Panc1 (cell line): ENCODE measurements at regions not wholly inside any gene's neighbourhood (a gene's known extent, or its start where the extent isn't known, plus 50 kb on each side); places are given as distances from the start of the nearest gene placed in this dataset.

Source experiments
- ATAC-seq: fragments of 200-7000 bp; cut with Tn5 transposase; 2 replicates; pipeline ENCODE4 v1.9.1; 2020; ENCODE audit warnings: mild to moderate bottlenecking, moderate library complexity
- BruUV-seq: library from RNA; stranded (reverse); fragments of 400-500 nt; replicated peaks from 2 replicates; lab custom pipeline; 2021; lab: Mats Ljungman, UMichigan
- CTCF ChIA-PET: fragments of 300-600 bp; sonication (Branson Sonifier 250); formaldehyde crosslinking; loops from one replicate; lab custom pipeline; 2022; ENCODE audit warnings: antibody characterized with exemption; lab: Charles Lee
- POLR2A ChIA-PET: fragments of 300-600 bp; sonication (Branson Sonifier 250); formaldehyde crosslinking; loops from one replicate; lab custom pipeline; 2022; ENCODE audit warnings: antibody characterized with exemption; lab: Charles Lee
- DNase-seq: peaks from one replicate; pipeline ENCODE4 v3.0.0-alpha.2; 2010; ENCODE audit warnings: low read depth, low spot score
- H3K27ac ChIP-seq: 2 replicates; pipeline ENCODE4 v1.5.1; 2011; ENCODE audit warnings: mild to moderate bottlenecking, low read length, inconsistent platforms
- H3K27me3 ChIP-seq: fragments of 200-500 bp; sonication (Bioruptor generic); 2 replicates; pipeline ENCODE4 v1.6.0; 2014; ENCODE audit warnings: low read length, inconsistent platforms; ENCODE audit not compliant: control insufficient read depth, insufficient read depth
- H3K36me3 ChIP-seq: fragments of 200-500 bp; sonication (Bioruptor generic); 2 replicates; pipeline ENCODE4 v1.5.1; 2014; ENCODE audit warnings: inconsistent platforms, mild to moderate bottlenecking, low read length, moderate library complexity; ENCODE audit not compliant: control insufficient read depth, insufficient read depth
- H3K4me1 ChIP-seq: 2 replicates; pipeline ENCODE4 v1.5.1; 2011; ENCODE audit warnings: inconsistent platforms, mild to moderate bottlenecking, low read length, moderate library complexity; ENCODE audit not compliant: control insufficient read depth, insufficient read depth
- H3K4me3 ChIP-seq, 2 experiments: 2 replicates each; pipeline ENCODE4 v1.5.1; 2011 to 2012; ENCODE audit warnings: low read depth in 2 of 2, low read length in 2 of 2, mild to moderate bottlenecking in 2 of 2, inconsistent platforms in 1 of 2, moderate library complexity in 1 of 2
- H3K9me3 ChIP-seq: fragments of 200-500 bp; sonication (Bioruptor generic); 2 replicates; pipeline ENCODE4 v1.5.1; 2014; ENCODE audit warnings: low read depth, mild to moderate bottlenecking, inconsistent platforms, low read length, moderate library complexity; ENCODE audit not compliant: control insufficient read depth, insufficient read depth
- POLR2AphosphoS5 ChIP-seq: IDR thresholded peaks from 2 replicates; pipeline ENCODE4 v1.6.1; 2012; ENCODE audit warnings: mild to moderate bottlenecking, low read depth, low read length, moderate library complexity
- SIN3A ChIP-seq: IDR thresholded peaks from 2 replicates; pipeline ENCODE4 v1.6.1; 2012; ENCODE audit warnings: low read depth, mild to moderate bottlenecking, low read length, moderate library complexity, borderline replicate concordance; ENCODE audit not compliant: insufficient read depth
- TCF7L2 ChIP-seq: IDR thresholded peaks from 2 replicates; pipeline ENCODE4 v1.6.1; 2011; ENCODE audit warnings: mild to moderate bottlenecking, low read depth, low read length, inconsistent platforms
- in situ Hi-C: cut with HindIII; loops from 2 replicates; pipeline ENCODE4 v1.10.0; 2016; ENCODE audit warnings: low sequenced_read_pairs, low pct_unique_long_range_greater_than_20kb
- intact Hi-C: fragments of 100-400 bp; cut with micrococcal nuclease; formaldehyde crosslinking; loops from one replicate; pipeline ENCODE4 v1.10.0; 2022; ENCODE audit not compliant: unreplicated experiment
- TF ChIP-seq, protein P1 (sequence below): fragments of 450-650 bp; IDR thresholded peaks from 2 replicates; pipeline ENCODE4 v1.5.1; 2017; ENCODE audit warnings: mild to moderate bottlenecking
- TF ChIP-seq, protein P2 (sequence below), 2 experiments: IDR thresholded peaks; 2 replicates each; pipeline ENCODE4 v1.6.1; 2011 to 2012; ENCODE audit warnings: low read depth in 2 of 2, control low read depth in 1 of 2, low read length in 1 of 2, mild to moderate bottlenecking in 1 of 2, moderate library complexity in 1 of 2; ENCODE audit not compliant: insufficient read depth in 1 of 2

DNA sequence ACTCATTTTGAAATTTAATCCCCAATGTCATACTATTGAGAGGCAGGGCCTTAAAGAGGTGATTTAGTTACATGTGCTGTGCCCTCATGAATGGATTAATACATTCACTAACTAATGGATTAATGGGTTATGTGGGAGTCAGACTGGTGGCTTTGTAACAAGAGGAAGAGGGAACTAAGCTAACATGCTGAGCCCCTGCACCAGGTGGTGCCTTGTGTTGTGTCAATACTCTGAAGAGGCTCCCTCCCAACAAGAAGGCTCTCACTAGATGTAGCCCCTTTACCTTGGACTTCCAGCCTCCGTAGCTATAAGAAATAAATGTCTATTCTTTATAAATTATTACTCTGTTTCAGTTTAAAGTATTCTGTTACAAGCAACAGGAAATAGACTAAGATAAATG lies 411.9 kb upstream of the EMCN start:
- no peaks in the 10 kb centered on the region for H3K4me1 ChIP-seq
- no peak overlapping the region for H3K4me3 ChIP-seq
- no peaks in the 10 kb centered on the region for H3K27me3 ChIP-seq
- POLR2A ChIA-PET, result no interaction called here
- ATAC-seq (no peak), DNase-seq (no peak)
- no peaks in the 10 kb centered on the region for H3K9me3 ChIP-seq
- in situ Hi-C loops, result no loop called here
- BruUV-seq, result no TSS peak
- no peaks in the 10 kb centered on the region for H3K36me3 ChIP-seq
- TF ChIP-seq, protein P1, sequence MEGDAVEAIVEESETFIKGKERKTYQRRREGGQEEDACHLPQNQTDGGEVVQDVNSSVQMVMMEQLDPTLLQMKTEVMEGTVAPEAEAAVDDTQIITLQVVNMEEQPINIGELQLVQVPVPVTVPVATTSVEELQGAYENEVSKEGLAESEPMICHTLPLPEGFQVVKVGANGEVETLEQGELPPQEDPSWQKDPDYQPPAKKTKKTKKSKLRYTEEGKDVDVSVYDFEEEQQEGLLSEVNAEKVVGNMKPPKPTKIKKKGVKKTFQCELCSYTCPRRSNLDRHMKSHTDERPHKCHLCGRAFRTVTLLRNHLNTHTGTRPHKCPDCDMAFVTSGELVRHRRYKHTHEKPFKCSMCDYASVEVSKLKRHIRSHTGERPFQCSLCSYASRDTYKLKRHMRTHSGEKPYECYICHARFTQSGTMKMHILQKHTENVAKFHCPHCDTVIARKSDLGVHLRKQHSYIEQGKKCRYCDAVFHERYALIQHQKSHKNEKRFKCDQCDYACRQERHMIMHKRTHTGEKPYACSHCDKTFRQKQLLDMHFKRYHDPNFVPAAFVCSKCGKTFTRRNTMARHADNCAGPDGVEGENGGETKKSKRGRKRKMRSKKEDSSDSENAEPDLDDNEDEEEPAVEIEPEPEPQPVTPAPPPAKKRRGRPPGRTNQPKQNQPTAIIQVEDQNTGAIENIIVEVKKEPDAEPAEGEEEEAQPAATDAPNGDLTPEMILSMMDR, result no peak
- TF ChIP-seq TCF7L2 (no peak), POLR2AphosphoS5 (no peak), SIN3A (no peak)
- TF ChIP-seq, protein P2, sequence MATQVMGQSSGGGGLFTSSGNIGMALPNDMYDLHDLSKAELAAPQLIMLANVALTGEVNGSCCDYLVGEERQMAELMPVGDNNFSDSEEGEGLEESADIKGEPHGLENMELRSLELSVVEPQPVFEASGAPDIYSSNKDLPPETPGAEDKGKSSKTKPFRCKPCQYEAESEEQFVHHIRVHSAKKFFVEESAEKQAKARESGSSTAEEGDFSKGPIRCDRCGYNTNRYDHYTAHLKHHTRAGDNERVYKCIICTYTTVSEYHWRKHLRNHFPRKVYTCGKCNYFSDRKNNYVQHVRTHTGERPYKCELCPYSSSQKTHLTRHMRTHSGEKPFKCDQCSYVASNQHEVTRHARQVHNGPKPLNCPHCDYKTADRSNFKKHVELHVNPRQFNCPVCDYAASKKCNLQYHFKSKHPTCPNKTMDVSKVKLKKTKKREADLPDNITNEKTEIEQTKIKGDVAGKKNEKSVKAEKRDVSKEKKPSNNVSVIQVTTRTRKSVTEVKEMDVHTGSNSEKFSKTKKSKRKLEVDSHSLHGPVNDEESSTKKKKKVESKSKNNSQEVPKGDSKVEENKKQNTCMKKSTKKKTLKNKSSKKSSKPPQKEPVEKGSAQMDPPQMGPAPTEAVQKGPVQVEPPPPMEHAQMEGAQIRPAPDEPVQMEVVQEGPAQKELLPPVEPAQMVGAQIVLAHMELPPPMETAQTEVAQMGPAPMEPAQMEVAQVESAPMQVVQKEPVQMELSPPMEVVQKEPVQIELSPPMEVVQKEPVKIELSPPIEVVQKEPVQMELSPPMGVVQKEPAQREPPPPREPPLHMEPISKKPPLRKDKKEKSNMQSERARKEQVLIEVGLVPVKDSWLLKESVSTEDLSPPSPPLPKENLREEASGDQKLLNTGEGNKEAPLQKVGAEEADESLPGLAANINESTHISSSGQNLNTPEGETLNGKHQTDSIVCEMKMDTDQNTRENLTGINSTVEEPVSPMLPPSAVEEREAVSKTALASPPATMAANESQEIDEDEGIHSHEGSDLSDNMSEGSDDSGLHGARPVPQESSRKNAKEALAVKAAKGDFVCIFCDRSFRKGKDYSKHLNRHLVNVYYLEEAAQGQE (IDR thresholded peaks at IDR 0.05; ENCODE audit: insufficient read depth in 1 of 2, low read depth in 2 of 2, low read length in 1 of 2), result no peak
- CTCF ChIA-PET, result no interaction called here
- intact Hi-C loops, result no loop called here
- no peak overlapping the region for H3K27ac ChIP-seq

DNA sequence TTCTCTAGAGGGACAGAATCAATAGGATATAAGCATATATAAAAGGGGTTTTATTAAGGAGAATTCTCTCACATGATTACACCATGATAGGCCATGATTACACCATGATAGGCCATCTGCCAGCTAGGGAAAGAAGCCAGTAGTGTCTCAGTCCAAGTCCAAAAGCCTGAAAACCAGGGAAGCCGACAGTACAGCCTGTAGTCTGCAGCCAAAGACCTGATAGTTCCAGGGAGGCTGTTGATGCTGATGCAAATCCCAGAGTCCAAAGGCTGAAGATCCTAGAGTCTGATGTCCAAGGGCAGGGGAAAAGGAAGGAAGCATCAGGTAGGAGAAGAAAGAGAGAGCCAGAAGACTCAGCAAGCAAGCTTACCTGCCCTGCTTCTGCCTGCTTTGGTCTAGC lies 411.3 kb upstream of the EMCN start:
- intact Hi-C loops, result no loop called here
- ChIA-PET POLR2A (no interaction called here), CTCF (no interaction called here)
- no peaks in the 10 kb centered on the region for H3K4me1 ChIP-seq
- DNase-seq (no peak), ATAC-seq (no peak)
- H3K36me3 ChIP-seq, result no peaks in the 10 kb centered on the region
- H3K9me3 ChIP-seq, result no peaks in the 10 kb centered on the region
- no peak for TF ChIP-seq SIN3A
- TF ChIP-seq, protein P1, result no peak
- no peak for TF ChIP-seq TCF7L2
- no peak for TF ChIP-seq POLR2AphosphoS5
- TF ChIP-seq, protein P2 (IDR thresholded peaks at IDR 0.05; ENCODE audit: insufficient read depth in 1 of 2, low read depth in 2 of 2, low read length in 1 of 2), result no peak
- H3K27ac ChIP-seq, result no peak overlapping the region
- BruUV-seq, result no TSS peak
- H3K27me3 ChIP-seq, result no peaks in the 10 kb centered on the region
- no peak overlapping the region for H3K4me3 ChIP-seq
- in situ Hi-C loops, result no loop called here
